H1 (cell line): ENCODE measurements at regions not wholly inside any gene's neighbourhood (a gene's known extent, or its start where the extent isn't known, plus 50 kb on each side); places are given as distances from the start of the nearest gene placed in this dataset.

ENCODE experiments used
- CTCF ChIA-PET: fragments of 300-600 bp; sonication (Branson Sonifier 250); formaldehyde crosslinking; loops from one replicate; lab custom pipeline; 2021; ENCODE audit not compliant: partially characterized antibody; lab: Charles Lee
- POLR2A ChIA-PET: fragments of 300-600 bp; sonication (Branson Sonifier 250); formaldehyde crosslinking; loops from one replicate; lab custom pipeline; 2021; ENCODE audit warnings: inconsistent platforms; ENCODE audit not compliant: partially characterized antibody; lab: Charles Lee
- DNase-seq, 2 experiments: peaks; one replicate each; pipeline versions ENCODE4 v3.0.0 to v3.0.0-alpha.2; 2010 to 2022; ENCODE audit warnings: low spot score in 2 of 2, low read depth in 1 of 2, mixed read lengths in 1 of 2
- FAIRE-seq: peaks from 2 replicates; lab custom pipeline; 2011; peaks lifted over from hg19 to GRCh38; lab: Jason Lieb, UNC
- H2AFZ ChIP-seq: 2 replicates; pipeline ENCODE4 v1.8.1; 2012; ENCODE audit warnings: low read length, inconsistent platforms
- H2AK5ac ChIP-seq: 2 replicates; pipeline ENCODE4 v1.6.1; 2013; ENCODE audit warnings: low read depth, low read length
- H2BK120ac ChIP-seq: replicated peaks from 2 replicates; pipeline ENCODE3; 2013; ENCODE audit warnings: low read depth, low read length, inconsistent platforms
- H2BK12ac ChIP-seq: 2 replicates; pipeline ENCODE4 v1.6.1; 2013; ENCODE audit warnings: low read depth, low read length
- H2BK15ac ChIP-seq: 2 replicates; pipeline ENCODE4 v1.6.1; 2013; ENCODE audit warnings: low read length
- H2BK20ac ChIP-seq: 2 replicates; pipeline ENCODE4 v1.6.1; 2013; ENCODE audit warnings: low read length
- H2BK5ac ChIP-seq: 2 replicates; pipeline ENCODE4 v1.6.1; 2013; ENCODE audit warnings: low read depth, low read length
- H3K14ac ChIP-seq: 2 replicates; pipeline ENCODE4 v1.6.1; 2013; ENCODE audit warnings: inconsistent platforms; ENCODE audit not compliant: insufficient read length
- H3K18ac ChIP-seq: 2 replicates; pipeline ENCODE4 v1.6.1; 2013; ENCODE audit warnings: low read length; ENCODE audit errors: extremely low read depth
- H3K23ac ChIP-seq: 2 replicates; pipeline ENCODE4 v1.6.1; 2013; ENCODE audit warnings: inconsistent platforms; ENCODE audit not compliant: insufficient read length
- H3K23me2 ChIP-seq: 2 replicates; pipeline ENCODE4 v1.6.1; 2013; ENCODE audit warnings: low read depth, low read length
- H3K27ac ChIP-seq: 2 replicates; pipeline ENCODE4 v1.6.1; 2011; ENCODE audit warnings: low read depth, low read length, inconsistent platforms
- H3K27me3 ChIP-seq, 4 experiments: replicated peaks in 1 of 4; 1 replicate in 1 of 4; 2 replicates in 3 of 4; pipeline versions ENCODE4 v1.6.1 to v1.8.1; 2011 to 2013; ENCODE audit warnings: low read length in 3 of 4, mild to moderate bottlenecking in 3 of 4, inconsistent platforms in 2 of 4, mixed read lengths in 2 of 4, moderate library complexity in 1 of 4; ENCODE audit not compliant: control insufficient read depth in 3 of 4, insufficient read depth in 3 of 4; ENCODE audit errors: extremely low read depth in 1 of 4
- H3K36me3 ChIP-seq, 4 experiments: 2 replicates each; pipeline versions ENCODE4 v1.6.1 to v1.8.1; 2011 to 2013; ENCODE audit warnings: mild to moderate bottlenecking in 4 of 4, low read length in 3 of 4, moderate library complexity in 2 of 4, control low read depth in 1 of 4, inconsistent platforms in 1 of 4; ENCODE audit not compliant: insufficient read depth in 4 of 4, control insufficient read depth in 2 of 4
- H3K4ac ChIP-seq: replicated peaks from 2 replicates; pipeline ENCODE3; 2013; ENCODE audit warnings: low read length, low read depth, mixed read lengths, inconsistent platforms; ENCODE audit not compliant: insufficient read length
- H3K4me1 ChIP-seq, 4 experiments: replicated peaks in 1 of 4; 1 replicate in 1 of 4; 2 replicates in 3 of 4; pipeline versions ENCODE4 v1.6.1 to v1.8.1; 2011 to 2013; ENCODE audit warnings: low read length in 3 of 4, inconsistent platforms in 2 of 4, mixed read lengths in 1 of 4; ENCODE audit not compliant: insufficient read depth in 4 of 4, control insufficient read depth in 3 of 4
- H3K4me2 ChIP-seq, 2 experiments: 2 replicates each; pipeline versions ENCODE4 v1.6.1 to v1.8.1; 2011 to 2013; ENCODE audit warnings: low read depth in 2 of 2, low read length in 2 of 2, control low read depth in 1 of 2, inconsistent platforms in 1 of 2, mild to moderate bottlenecking in 1 of 2; ENCODE audit not compliant: insufficient read depth in 1 of 2
- H3K4me3 ChIP-seq, 4 experiments: fragments of 200-600, 300-600 bp in 1 of 4; sonication (generic), shearing (Covaris generic), sonication (Bioruptor Twin) in 1 of 4; 2 replicates each; pipeline versions ENCODE4 v1.5.1 to v1.8.1; 2011 to 2016; ENCODE audit warnings: low read length in 4 of 4, low read depth in 3 of 4, control low read depth in 2 of 4, inconsistent platforms in 2 of 4, mild to moderate bottlenecking in 2 of 4, mixed read lengths in 1 of 4, moderate library complexity in 1 of 4; ENCODE audit not compliant: insufficient read depth in 2 of 4; ENCODE audit errors: extremely low read depth in 1 of 4
- H3K56ac ChIP-seq: replicated peaks from 2 replicates; pipeline ENCODE3; 2013; ENCODE audit warnings: low read depth, mild to moderate bottlenecking, mixed read lengths, low read length, inconsistent platforms; ENCODE audit not compliant: insufficient read length
- H3K79me1 ChIP-seq: 2 replicates; pipeline ENCODE4 v1.6.1; 2013; ENCODE audit warnings: low read depth, low read length, control low read depth
- H3K79me2 ChIP-seq, 2 experiments: 2 replicates each; pipeline versions ENCODE4 v1.6.1 to v1.8.1; 2012 to 2013; ENCODE audit warnings: low read length in 2 of 2, mild to moderate bottlenecking in 2 of 2, inconsistent platforms in 1 of 2; ENCODE audit not compliant: insufficient read depth in 2 of 2, control insufficient read depth in 1 of 2
- H3K9ac ChIP-seq, 4 experiments: replicated peaks in 1 of 4; 1 replicate in 1 of 4; 2 replicates in 3 of 4; pipeline versions ENCODE4 v1.6.1 to v1.8.1; 2011 to 2013; ENCODE audit warnings: low read depth in 3 of 4, low read length in 3 of 4, control low read depth in 2 of 4, mild to moderate bottlenecking in 2 of 4, moderate library complexity in 2 of 4, inconsistent platforms in 1 of 4; ENCODE audit errors: extremely low read depth in 1 of 4
- H3K9me3 ChIP-seq, 2 experiments: 2 replicates each; pipeline versions ENCODE4 v1.6.1 to v1.8.1; 2012 to 2013; ENCODE audit warnings: mild to moderate bottlenecking in 2 of 2, moderate library complexity in 2 of 2, control low read depth in 1 of 2, inconsistent platforms in 1 of 2, low read depth in 1 of 2, low read length in 1 of 2, mixed read lengths in 1 of 2; ENCODE audit not compliant: insufficient read depth in 2 of 2
- H4K20me1 ChIP-seq, 2 experiments: replicated peaks in 1 of 2; 2 replicates each; pipeline versions ENCODE3 to v1.8.1; 2011 to 2013; ENCODE audit warnings: inconsistent platforms in 2 of 2, low read length in 2 of 2, mild to moderate bottlenecking in 1 of 2; ENCODE audit not compliant: insufficient read depth in 2 of 2, control insufficient read depth in 1 of 2
- H4K5ac ChIP-seq: 2 replicates; pipeline ENCODE4 v1.6.1; 2013; ENCODE audit warnings: low read length, low read depth, mixed read lengths, inconsistent platforms; ENCODE audit not compliant: insufficient read length
- H4K8ac ChIP-seq: 2 replicates; pipeline ENCODE4 v1.8.0; 2013; ENCODE audit warnings: mild to moderate bottlenecking, moderate library complexity, low read length, inconsistent platforms; ENCODE audit not compliant: insufficient read depth; ENCODE audit errors: extremely low read depth
- H4K91ac ChIP-seq: replicated peaks from 2 replicates; pipeline ENCODE3; 2013; ENCODE audit warnings: low read length, mixed read lengths, inconsistent platforms; ENCODE audit not compliant: insufficient read length
- BACH1 ChIP-seq: IDR thresholded peaks from 2 replicates; pipeline ENCODE4 v1.6.1; 2012; ENCODE audit warnings: low read length, improper control_type of control experiment
- BCL11A ChIP-seq, 2 experiments: IDR thresholded peaks; one replicate each; pipeline ENCODE4 v1.6.1; 2011; ENCODE audit warnings: low read depth in 2 of 2, low read length in 2 of 2, mild to moderate bottlenecking in 2 of 2
- CHD2 ChIP-seq: IDR thresholded peaks from 2 replicates; pipeline ENCODE4 v1.6.1; 2012; ENCODE audit warnings: low read length, improper control_type of control experiment
- CTBP2 ChIP-seq: IDR thresholded peaks from 2 replicates; pipeline ENCODE4 v1.7.0; 2011; ENCODE audit warnings: borderline replicate concordance, mild to moderate bottlenecking, moderate library complexity, mixed read lengths, low read length; ENCODE audit not compliant: insufficient read depth, insufficient read length
- E2F6 ChIP-seq: IDR thresholded peaks from 2 replicates; pipeline ENCODE4 v1.6.1; 2012; ENCODE audit warnings: inconsistent platforms
- FOSL1 ChIP-seq: IDR thresholded peaks from 2 replicates; pipeline ENCODE4 v1.6.1; 2011; ENCODE audit warnings: mild to moderate bottlenecking, low read depth, low read length, moderate library complexity; ENCODE audit not compliant: insufficient read depth
- HDAC6 ChIP-seq: IDR thresholded peaks from one replicate; pipeline ENCODE4 v1.7.1; 2012; ENCODE audit warnings: low read depth, mild to moderate bottlenecking, inconsistent platforms, low read length, moderate library complexity
- JUN ChIP-seq: IDR thresholded peaks from 2 replicates; pipeline ENCODE4 v1.6.1; 2011; ENCODE audit warnings: low read depth, mild to moderate bottlenecking, improper control_type of control experiment, low read length
- MAFK ChIP-seq: IDR thresholded peaks from 2 replicates; pipeline ENCODE4 v1.6.1; 2012; ENCODE audit warnings: low read depth, mild to moderate bottlenecking, improper control_type of control experiment, low read length
- SAP30 ChIP-seq: fragments of 300-600 bp; sonication (generic); IDR thresholded peaks from 2 replicates; pipeline ENCODE4 v1.7.1; 2012; ENCODE audit warnings: low read length, moderate library complexity, mild to moderate bottlenecking, inconsistent platforms; ENCODE audit not compliant: insufficient read depth, insufficient replicate concordance
- SIX5 ChIP-seq: IDR thresholded peaks from 2 replicates; pipeline ENCODE4 v1.6.1; 2011; ENCODE audit warnings: mild to moderate bottlenecking, low read depth, low read length
- WGBS, 2 experiments: shearing (Covaris generic) in 1 of 2; methylation state at CpG; one replicate each; pipeline versions ENCODE4 v1.1.6 to v1.1.7; 2013 to 2015; ENCODE audit warnings: low lambda C conversion rate in 2 of 2, mixed read lengths in 2 of 2, inconsistent platforms in 1 of 2, low coverage in 1 of 2, missing lambda C conversion rate in 1 of 2; ENCODE audit not compliant: insufficient replicate concordance in 2 of 2, insufficient coverage in 1 of 2, insufficient read length in 1 of 2; ENCODE audit errors: extremely low coverage in 1 of 2, missing lambda C conversion rate in 1 of 2; 5-methylcytosine and 5-hydroxymethylcytosine counted together

DNA sequence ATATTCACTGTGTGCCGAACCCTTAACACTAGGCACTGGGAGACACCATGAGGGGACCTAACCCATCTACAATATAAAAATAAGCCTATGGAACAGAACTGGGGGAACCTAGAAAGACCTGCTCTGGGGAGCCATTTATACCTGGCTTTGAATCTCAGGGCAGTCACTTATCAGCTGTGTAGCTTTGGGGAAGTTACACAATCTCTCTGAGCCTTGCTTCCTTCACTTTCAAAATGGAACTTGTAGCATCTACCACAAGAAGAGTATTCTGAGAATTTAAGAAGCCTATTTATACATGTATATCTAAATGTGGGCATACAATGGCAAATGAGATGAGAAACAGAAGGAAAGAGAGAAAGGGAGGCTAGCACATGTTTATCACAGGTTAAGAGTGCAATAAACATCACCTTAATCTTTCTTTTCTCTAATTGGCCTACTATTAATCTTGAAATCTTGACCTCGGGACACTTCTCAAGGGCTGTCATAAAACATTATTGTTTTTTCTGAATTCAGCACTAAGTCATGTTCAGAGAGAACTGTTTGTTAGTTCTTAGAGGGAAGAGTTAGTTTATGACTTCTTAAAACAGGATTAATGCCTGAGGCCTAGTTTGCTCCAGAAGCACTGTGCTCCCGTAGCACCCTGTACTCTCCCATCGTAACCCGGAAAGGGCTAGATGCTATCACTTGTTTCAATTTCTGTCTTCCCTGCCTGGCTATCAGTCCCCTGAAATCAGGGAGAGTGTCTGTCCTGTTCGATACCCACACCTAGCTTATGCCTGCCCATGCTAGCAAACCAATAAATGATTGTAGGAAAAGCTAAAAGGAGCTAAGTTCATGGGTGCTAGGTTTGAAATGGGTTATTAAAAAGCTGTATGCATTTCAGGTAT, 606.4 kb upstream of the CLINT1 start:
- Histone ChIP-seq H2BK12ac (no peak overlapping the region), H2BK15ac (no peak overlapping the region), H2BK20ac (no peak overlapping the region), H4K91ac (no peak overlapping the region), H3K4ac (no peak overlapping the region), H3K23me2 (no peaks in the 10 kb centered on the region), H3K56ac (no peak overlapping the region), H3K27me3 (peaks cover 0 to 1% (median 0%) of the 10 kb centered on the region in 4 experiments; a peak in 1 of 7 replicates), H3K23ac (no peak overlapping the region), H3K4me3 (no peak overlapping the region), H3K36me3 (no peaks in the 10 kb centered on the region), H3K27ac (no peak overlapping the region), H4K5ac (no peak overlapping the region), H2AFZ (no peak overlapping the region; the same call in 1 of the 2 replicates), H3K9me3 (no peaks in the 10 kb centered on the region), H3K9ac (no peak overlapping the region), H3K79me2 (no peaks in the 10 kb centered on the region), H3K14ac (no peak overlapping the region), H4K8ac (no peak overlapping the region), H3K18ac (no peak overlapping the region), H2BK5ac (no peak overlapping the region), H3K4me1 (no peaks in the 10 kb centered on the region), H3K4me2 (no peak overlapping the region), H2BK120ac (no peak overlapping the region), H2AK5ac (no peak overlapping the region), H3K79me1 (no peaks in the 10 kb centered on the region), H4K20me1 (no peaks in the 10 kb centered on the region)
- FAIRE-seq, result no peak
- ChIA-PET POLR2A (no interaction called here), CTCF (no interaction called here)
- 91% methylated on average over 6 of the region's 6 CpGs; no CpG with 5 or more reads in 1 of the 2 experiments for WGBS, 2 experiments
- TF ChIP-seq FOSL1 (no peak), BACH1 (no peak), BCL11A (IDR thresholded peaks at IDR 0.05; ENCODE audit: low read depth in 2 of 2, low read length in 2 of 2) (no peak), CTBP2 (no peak), E2F6 (no peak), CHD2 (no peak), JUN (no peak), SIX5 (no peak), SAP30 (no peak), MAFK (no peak), HDAC6 (no peak)
- DNase-seq, result no peak
